LHCN-M2 (cell line): ENCODE measurements at regions not wholly inside any gene's neighbourhood (a gene's known extent, or its start where the extent isn't known, plus 50 kb on each side); places are given as distances from the start of the nearest gene placed in this dataset.
A peak's percentile ranks its signal among the peaks of the same experiment; 100 is the strongest.
"Not testable (repeated sequence)": the region's sequence is repeated elsewhere in the genome, so short reads cannot be mapped to it uniquely, and the experiment has no call there.

Source experiments
- DNase-seq: peaks from one replicate; pipeline ENCODE4 v3.0.0-alpha.2; 2012; ENCODE audit warnings: low read depth

DNA sequence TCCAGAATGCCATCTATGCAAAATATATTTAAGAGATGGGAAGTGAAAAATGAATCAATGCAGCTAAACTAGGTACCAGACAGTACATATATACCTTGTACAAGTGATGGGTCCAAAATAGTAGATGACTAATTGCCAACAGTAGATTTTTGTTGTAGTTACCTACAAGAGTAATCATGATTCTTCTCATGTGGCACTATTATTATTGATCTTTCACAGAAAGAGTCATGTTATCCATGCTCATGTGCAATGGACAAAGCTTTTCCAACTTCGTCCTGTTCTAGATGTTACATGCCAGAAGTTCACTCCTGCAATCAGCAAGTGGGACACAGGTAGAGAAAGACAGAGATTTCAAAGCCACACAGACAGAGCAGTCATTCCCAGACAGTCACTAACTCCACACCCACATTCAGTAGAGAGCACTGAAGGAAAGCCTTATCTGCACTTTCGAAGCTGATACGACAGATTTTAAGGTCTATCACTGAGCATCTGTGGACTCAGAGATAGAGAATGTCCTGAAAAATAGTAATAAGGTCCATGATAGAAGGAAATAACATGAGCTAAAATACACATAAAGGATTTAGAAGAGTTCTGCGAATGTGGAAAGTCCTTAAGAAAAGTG is 101.6 kb upstream of the ITPRID2 start:
- no peak for DNase-seq

- DNase-seq: peak; percentile 98
These were observed 100.5 kb upstream of the ITPRID2 start for GRCh38 chr2:181790716-181791649.

GRCh38 chr2:181792906-181793305 is 98.6 kb upstream of the ITPRID2 start:
- DNase-seq: no peak

DNA sequence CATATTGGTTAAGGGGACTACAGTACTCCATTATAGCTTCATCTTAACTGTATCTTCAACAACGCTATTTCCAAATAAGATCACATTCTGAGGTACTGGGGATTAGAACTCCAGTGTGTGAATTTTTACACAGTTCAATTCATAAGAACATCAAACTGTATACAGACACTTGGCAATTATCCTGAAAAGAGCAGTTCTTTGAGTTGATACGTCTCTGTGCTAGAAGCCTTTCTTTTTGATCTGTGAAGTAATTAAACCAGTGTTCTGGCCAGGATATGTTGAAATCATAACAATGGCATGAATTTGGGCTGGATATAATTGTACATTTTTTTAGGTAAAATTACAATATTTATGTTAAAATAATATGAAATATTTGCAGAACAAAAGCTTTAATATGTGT is 93.5 kb upstream of the ITPRID2 start:
- no peak for DNase-seq

DNA sequence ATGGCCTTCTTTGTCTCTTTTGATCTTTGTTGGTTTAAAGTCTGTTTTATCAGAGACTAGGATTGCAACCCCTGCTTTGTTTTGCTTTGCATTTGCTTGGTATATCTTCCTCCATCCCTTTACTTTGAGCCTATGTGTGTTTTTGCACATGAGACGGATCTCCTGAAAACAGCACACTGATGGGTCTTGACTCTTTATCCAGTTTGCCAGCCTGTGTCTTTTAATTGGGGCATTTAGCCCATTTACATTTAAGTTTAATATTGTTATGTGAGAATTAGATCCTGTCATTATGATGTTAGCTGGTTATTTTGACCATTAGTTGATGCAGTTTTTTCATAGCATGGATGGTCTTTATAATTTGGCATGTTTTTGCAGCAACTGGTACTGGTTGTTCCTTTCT is 89.2 kb upstream of the ITPRID2 start:
- not testable (repeated sequence) for DNase-seq

DNA sequence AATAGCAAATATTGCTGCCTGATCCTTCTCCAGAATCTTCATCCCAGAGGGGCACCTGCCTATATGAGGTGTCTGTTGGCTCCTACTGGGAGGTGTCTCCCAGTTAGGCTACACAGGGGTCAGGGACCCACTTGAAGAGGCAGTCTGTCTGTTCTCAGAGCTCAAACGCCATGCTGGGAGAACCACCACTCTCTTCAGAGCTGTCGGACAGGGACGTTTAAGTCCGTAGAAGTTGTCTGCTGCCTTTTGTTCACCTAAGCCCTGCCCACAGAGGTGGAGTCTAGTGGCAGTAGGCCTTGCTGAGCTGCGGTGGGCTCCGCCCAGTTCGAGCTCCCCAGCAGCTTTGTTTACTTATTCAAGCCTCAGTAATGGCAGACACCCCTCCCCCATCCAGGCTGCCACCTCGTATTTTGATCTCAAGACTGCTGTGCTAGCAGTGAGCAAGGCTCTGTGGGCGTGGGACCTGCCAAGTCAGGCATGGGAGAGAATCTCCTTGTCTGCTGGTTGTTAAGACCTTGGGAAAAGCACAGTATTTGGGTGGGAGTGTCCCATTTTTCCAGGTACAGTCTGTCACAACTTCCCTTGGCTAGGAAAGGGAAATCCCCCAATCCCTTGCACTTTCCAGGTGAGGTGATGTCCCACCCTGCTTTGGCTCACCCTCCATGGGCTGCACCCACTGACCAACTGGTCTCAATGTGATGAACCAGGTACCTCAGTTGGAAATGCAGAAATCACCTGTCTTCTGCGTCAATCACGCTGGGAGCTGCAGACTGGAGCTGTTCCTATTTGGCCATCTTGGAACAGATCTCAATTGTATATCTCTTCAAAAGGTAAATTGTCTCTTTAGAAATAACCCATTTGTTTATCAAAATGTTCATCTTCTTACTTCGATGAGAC is 87.4 kb upstream of the ITPRID2 start:
- not testable (repeated sequence) for DNase-seq

- DNase-seq: peak; percentile 88
These were observed 86.1 kb upstream of the ITPRID2 start for GRCh38 chr2:181805228-181806038.

- no peak for DNase-seq
These were observed 85.5 kb upstream of the ITPRID2 start for GRCh38 chr2:181806039-181806392.

DNA sequence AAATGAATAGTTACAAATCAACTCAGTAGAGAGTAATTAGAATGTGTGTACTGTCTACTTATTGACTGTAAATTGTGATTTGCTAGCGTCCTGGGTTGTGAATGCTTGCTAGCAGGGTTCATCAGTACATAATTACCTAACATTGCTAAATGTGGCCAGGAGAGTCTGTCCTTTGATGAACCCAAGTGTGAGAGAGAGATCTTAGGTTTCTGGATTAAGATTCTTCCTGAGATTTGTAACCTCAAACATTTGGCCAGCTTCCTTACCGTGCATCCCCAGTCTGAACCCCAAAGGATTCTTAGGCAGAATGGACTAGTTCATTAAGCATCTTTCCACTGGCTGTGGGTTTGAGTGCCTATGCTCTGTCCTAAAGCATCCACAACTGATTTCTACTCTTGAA is 84.0 kb upstream of the ITPRID2 start:
- DNase-seq: peak; percentile 50

DNA sequence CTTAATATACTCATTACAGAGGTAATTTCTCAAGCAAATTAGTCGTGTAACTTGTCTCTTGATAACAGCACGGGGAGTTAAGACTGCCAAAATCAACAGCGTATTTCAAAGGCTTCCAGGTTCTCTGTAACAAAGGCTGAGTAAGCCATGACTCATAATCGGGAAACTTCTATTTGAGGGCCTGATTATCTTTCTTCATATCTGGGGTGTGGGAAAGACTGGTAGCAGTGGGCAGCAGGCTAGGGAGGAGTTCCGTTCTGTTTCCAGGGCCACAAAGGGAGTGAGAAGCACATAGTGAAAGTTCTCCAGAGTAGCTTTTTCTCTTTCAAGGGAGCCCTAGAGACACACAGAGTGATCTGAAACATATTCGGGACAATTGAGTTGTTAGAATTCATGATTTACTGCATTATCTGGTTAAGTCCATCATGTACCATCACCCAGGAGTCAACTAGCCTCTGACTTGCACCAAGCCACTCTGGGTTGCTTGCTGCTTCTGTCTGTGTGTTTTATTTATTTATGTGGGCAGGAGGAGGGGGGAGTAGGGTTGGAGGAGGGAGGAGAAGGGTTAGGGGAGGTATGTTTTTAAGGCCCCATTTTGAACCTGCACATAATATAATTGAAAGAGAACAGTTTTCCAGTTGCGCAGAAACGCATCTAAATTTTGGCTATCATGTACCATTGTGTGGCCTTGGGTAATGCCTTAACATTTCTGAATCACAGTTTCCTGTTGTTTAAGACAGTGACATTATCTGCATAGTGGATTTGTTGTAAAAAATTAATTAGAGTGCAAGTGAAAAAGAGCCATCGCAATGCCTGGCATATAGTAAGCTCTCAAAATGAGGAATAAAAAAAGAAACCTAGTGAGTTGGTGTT is 80.5 kb upstream of the ITPRID2 start:
- DNase-seq: peak; percentile 96

DNA sequence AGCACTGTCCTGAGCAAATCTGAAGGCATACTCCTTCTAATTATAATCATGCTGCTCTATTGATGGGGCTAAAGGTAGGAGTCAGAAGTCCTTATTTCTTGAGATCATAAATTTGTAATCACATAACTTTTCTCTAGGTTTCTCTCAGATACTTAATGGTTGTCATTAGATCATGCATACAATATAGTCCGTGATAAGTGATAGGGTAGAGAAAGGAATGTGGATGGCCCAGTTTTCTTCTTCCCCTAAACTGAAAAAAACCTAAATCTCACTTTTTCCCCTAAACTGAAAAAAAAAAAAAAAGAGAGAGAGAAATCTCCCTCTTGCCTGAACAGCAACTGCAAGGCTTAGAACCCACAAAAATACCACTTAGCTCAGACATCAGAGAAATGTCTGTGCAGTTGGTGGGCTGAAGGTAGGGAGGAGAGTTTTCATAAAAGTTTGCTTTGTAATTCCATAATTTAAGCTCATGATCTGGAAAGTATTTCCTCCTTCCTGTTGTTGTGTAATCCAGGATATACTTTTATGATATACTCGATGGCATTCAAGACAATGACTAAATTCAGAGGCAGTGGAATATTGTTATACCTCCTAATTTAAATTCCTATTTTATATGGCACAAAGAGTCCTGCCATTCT is 79.3 kb upstream of the ITPRID2 start:
- peak; percentile 41 for DNase-seq

DNA sequence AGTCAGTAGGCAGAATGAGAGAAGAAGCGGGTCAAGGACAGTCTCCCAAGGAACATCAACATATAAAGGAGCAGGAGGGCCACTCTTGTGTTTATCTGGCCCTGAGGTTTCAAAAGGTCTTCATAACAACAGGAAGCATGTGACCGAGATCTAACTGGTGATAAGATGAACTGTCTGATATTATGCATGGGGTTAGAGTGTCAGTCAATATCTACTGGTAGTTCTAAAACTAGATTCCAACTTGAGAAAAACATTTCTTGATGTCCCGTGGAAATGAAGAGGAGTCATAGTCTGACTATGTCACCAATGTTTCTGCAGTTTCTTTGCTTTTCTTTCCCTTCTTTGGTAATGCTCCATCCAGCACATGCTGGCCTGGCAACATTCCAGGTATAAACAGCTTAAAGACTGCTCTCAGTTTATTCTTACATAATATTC is 77.5 kb upstream of the ITPRID2 start:
- DNase-seq: peak; percentile 62

- no peak for DNase-seq
These were observed 74.0 kb upstream of the ITPRID2 start for GRCh38 chr2:181817509-181817908.

- DNase-seq: no peak
These were observed 73.4 kb upstream of the ITPRID2 start for GRCh38 chr2:181818058-181818680.

DNA sequence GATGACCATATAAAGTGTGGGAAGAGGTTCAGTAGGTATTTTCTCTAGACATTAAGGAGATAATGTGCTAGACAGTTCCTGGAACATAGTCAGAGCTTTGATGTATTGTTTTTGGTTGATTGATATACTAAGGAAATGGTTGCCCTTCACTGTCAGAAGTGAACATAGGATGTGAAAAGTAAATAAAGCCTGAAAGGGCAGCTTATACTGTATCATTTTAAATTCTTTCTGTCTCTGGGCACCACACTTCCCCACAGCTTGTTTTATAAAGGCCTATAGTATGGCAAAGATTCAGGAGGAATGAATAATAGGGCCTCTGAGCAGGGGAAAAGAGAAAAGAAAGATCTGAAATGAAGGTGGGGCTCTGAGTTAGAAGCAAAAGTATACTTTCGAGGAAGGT is 72.7 kb upstream of the ITPRID2 start:
- DNase-seq: no peak

DNA sequence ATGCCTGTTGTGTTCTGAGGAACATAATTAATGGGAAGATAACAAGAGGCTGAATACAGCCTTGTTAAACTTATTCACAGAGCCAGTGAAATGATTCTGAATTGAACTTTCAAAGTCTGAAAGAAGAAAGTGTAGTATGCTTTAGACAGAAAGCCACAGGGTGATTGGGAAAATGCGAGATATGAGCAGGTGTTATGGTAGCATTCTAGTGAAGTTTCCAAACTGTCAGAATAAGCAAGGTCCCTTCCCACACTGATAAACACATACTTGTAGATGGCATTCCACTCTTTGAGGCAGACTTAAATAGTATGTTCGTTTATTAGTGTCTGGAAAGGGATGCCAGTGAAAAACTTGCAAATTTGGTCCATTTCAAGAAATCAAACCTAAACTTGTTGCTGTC is 70.5 kb upstream of the ITPRID2 start:
- DNase-seq: no peak

GRCh38 chr2:181822097-181822496 is 69.4 kb upstream of the ITPRID2 start:
- DNase-seq: no peak

DNA sequence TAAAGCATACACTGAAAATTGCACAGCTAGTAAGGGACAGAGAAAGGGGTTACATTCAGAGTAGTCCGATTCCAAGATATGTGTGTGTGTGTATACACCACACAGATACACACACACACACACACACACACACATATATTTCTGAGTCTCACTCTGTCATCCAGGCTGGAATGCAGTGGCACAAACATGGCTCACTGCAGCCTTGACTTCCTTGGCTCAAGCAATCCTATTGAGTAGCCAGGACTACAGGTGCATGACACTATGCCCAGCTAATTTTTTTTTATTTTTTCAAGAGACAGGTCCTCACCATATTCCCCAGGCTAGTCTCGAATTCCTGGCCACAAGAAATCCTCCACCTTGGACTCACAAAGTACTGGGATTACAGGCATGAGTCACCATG is 68.1 kb upstream of the ITPRID2 start:
- peak; percentile 24 for DNase-seq

DNA sequence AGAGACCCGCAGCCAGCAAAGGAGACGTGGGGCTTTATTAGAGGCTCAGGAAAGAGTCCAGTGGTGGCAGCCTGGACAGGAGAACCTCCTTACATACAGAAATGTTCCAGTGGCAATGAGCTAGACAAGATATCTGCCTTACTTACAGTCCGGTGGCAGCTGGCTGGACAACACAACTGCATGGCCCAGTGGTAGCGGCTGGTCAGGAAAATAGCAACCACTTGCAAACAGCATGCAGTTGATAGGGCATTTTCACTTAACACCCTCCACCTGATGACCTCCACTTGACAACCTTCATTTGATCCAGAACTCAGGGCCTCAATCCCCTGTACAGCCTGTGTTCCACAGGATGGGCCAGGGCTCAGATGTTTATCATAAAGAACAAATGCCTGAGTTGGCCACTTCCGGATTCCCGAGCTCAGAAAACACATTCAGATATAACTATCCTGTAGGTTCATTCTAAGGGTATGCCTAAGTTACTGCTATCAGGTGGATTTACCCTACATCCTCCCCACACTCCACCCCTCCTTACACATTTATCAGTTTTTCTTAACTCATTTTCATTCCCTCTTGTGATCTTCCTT is 63.3 kb upstream of the ITPRID2 start:
- no peak for DNase-seq
